OCI-LY7 (cell line): ENCODE measurements at regions not wholly inside any gene's neighbourhood (a gene's known extent, or its start where the extent isn't known, plus 50 kb on each side); places are given as distances from the start of the nearest gene placed in this dataset.

Experiments used
- BruUV-seq: library from RNA; stranded (reverse); fragments of 400-500 nt; replicated peaks from 2 replicates; lab custom pipeline; 2021; lab: Mats Ljungman, UMichigan
- CTCF ChIA-PET: fragments of 300-600 bp; sonication (Branson Sonifier 250); formaldehyde crosslinking; loops from one replicate; lab custom pipeline; 2022; ENCODE audit warnings: antibody characterized with exemption; ENCODE audit not compliant: unreplicated experiment; lab: Charles Lee
- POLR2A ChIA-PET: fragments of 300-600 bp; sonication (Branson Sonifier 250); formaldehyde crosslinking; loops from one replicate; lab custom pipeline; 2022; ENCODE audit warnings: antibody characterized with exemption; lab: Charles Lee
- DNase-seq: peaks from one replicate; pipeline ENCODE4 v3.0.0-alpha.2; 2015; ENCODE audit warnings: low spot score
- H2AFZ ChIP-seq: fragments of 200-600 bp; sonication (generic), shearing (Covaris generic); 2 replicates; pipeline ENCODE4 v1.6.1; 2014; ENCODE audit warnings: mild to moderate bottlenecking, antibody characterized with exemption, low read length, moderate library complexity
- H3K27ac ChIP-seq: fragments of 200-600 bp; sonication (generic); 2 replicates; pipeline ENCODE4 v1.5.1; 2014; ENCODE audit warnings: mixed run types, low read depth, mild to moderate bottlenecking, moderate library complexity, low read length, inconsistent platforms; ENCODE audit not compliant: poor library complexity, severe bottlenecking
- H3K36me3 ChIP-seq: fragments of 200-600 bp; sonication (generic); 2 replicates; pipeline ENCODE4 v1.6.1; 2014; ENCODE audit warnings: mild to moderate bottlenecking, antibody characterized with exemption, low read length, moderate library complexity, mixed read lengths; ENCODE audit not compliant: insufficient read depth
- H3K4me1 ChIP-seq: fragments of 200-600 bp; sonication (generic); 2 replicates; pipeline ENCODE4 v1.5.1; 2014; ENCODE audit warnings: mild to moderate bottlenecking, low read length; ENCODE audit not compliant: insufficient read depth, poor library complexity, severe bottlenecking
- H3K4me2 ChIP-seq: fragments of 200-600 bp; sonication (generic); 2 replicates; pipeline ENCODE4 v1.6.1; 2014; ENCODE audit warnings: mild to moderate bottlenecking, low read length
- H3K4me3 ChIP-seq: fragments of 200-600 bp; sonication (generic); 2 replicates; pipeline ENCODE4 v1.5.1; 2014; ENCODE audit warnings: mild to moderate bottlenecking, low read depth, low read length; ENCODE audit not compliant: poor library complexity, severe bottlenecking
- H3K79me2 ChIP-seq: fragments of 200-600 bp; sonication (generic); 2 replicates; pipeline ENCODE4 v1.6.1; 2016; ENCODE audit warnings: low read depth, mild to moderate bottlenecking, low read length, moderate library complexity, mixed read lengths; ENCODE audit not compliant: insufficient read depth
- H3K9me2 ChIP-seq: fragments of 200-600 bp; sonication (generic); 2 replicates; pipeline ENCODE4 v1.6.1; 2016; ENCODE audit warnings: mild to moderate bottlenecking, low read length, mixed read lengths; ENCODE audit not compliant: insufficient read depth
- H3K9me3 ChIP-seq: fragments of 200-600 bp; sonication (generic); 2 replicates; pipeline ENCODE4 v1.6.1; 2014; ENCODE audit warnings: mild to moderate bottlenecking, mixed run types, low read length, mixed read lengths
- H4K20me1 ChIP-seq: fragments of 200-600 bp; sonication (generic); 2 replicates; pipeline ENCODE4 v1.6.1; 2014; ENCODE audit warnings: mild to moderate bottlenecking, antibody characterized with exemption, low read length, moderate library complexity, mixed read lengths; ENCODE audit not compliant: insufficient read depth
- CTCF ChIP-seq: fragments of 200-600 bp; sonication (generic); conservative IDR thresholded peaks from 2 replicates; pipeline ENCODE4 v1.5.1; 2014; ENCODE audit warnings: mild to moderate bottlenecking, antibody characterized with exemption, low read length, moderate library complexity, mixed read lengths
- EZH2phosphoT487 ChIP-seq: fragments of 200-600 bp; sonication (generic); IDR thresholded peaks from 2 replicates; pipeline ENCODE4 v1.6.1; 2018; ENCODE audit warnings: low read depth, borderline replicate concordance, mild to moderate bottlenecking, mixed run types, antibody characterized with exemption, low read length, moderate library complexity, mixed read lengths
- intact Hi-C: fragments of 100-400 bp; cut with micrococcal nuclease; formaldehyde crosslinking; loops from one replicate; pipeline ENCODE4 v1.10.0; 2022; ENCODE audit not compliant: unreplicated experiment

GRCh38 chr18:55864281-55864680, 276.3 kb upstream of the TCF4 start:
- intact Hi-C loops: no loop called here
- BruUV-seq: no TSS peak
- CTCF ChIA-PET: no interaction called here

GRCh38 chr18:55863876-55864275, 275.9 kb upstream of the TCF4 start:
- intact Hi-C loops: no loop called here
- no peak overlapping the region for H3K4me3 ChIP-seq
- no peak overlapping the region for H3K4me2 ChIP-seq
- no peak overlapping the region for H3K27ac ChIP-seq
- BruUV-seq: no TSS peak
- H3K79me2 ChIP-seq: no peaks in the 10 kb centered on the region
- H4K20me1 ChIP-seq: no peaks in the 10 kb centered on the region
- ChIA-PET POLR2A (no interaction called here), CTCF (no interaction called here)
- H3K36me3 ChIP-seq: no peaks in the 10 kb centered on the region
- H3K9me2 ChIP-seq: no peaks in the 10 kb centered on the region
- no peaks in the 10 kb centered on the region for H3K4me1 ChIP-seq
- H2AFZ ChIP-seq: no peak overlapping the region
- no peaks in the 10 kb centered on the region for H3K9me3 ChIP-seq
- no peak for DNase-seq
- no peak for TF ChIP-seq CTCF
- no peak for TF ChIP-seq EZH2phosphoT487

More at GRCh38 chr18:55864281-55864680, 276.3 kb upstream of the TCF4 start:
- Histone ChIP-seq H3K4me2 (no peak overlapping the region), H3K9me3 (no peaks in the 10 kb centered on the region), H2AFZ (no peak overlapping the region), H3K79me2 (no peaks in the 10 kb centered on the region), H3K4me3 (no peak overlapping the region), H3K27ac (no peak overlapping the region), H3K9me2 (no peaks in the 10 kb centered on the region), H3K36me3 (no peaks in the 10 kb centered on the region), H3K4me1 (no peaks in the 10 kb centered on the region), H4K20me1 (no peaks in the 10 kb centered on the region)
- POLR2A ChIA-PET: no interaction called here
- TF ChIP-seq CTCF (no peak), EZH2phosphoT487 (no peak)
- DNase-seq: no peak

- no peak overlapping the region for H2AFZ ChIP-seq
- no peaks in the 10 kb centered on the region for H3K9me3 ChIP-seq
- no peaks in the 10 kb centered on the region for H3K36me3 ChIP-seq
- no peak overlapping the region for H3K4me3 ChIP-seq
- no peak overlapping the region for H3K27ac ChIP-seq
- H3K79me2 ChIP-seq: no peaks in the 10 kb centered on the region
- CTCF ChIA-PET: no interaction called here
- no peaks in the 10 kb centered on the region for H4K20me1 ChIP-seq
- H3K9me2 ChIP-seq: no peaks in the 10 kb centered on the region
- BruUV-seq: no TSS peak
- TF ChIP-seq EZH2phosphoT487 (no peak), CTCF (no peak)
- POLR2A ChIA-PET: no interaction called here
- no peaks in the 10 kb centered on the region for H3K4me1 ChIP-seq
- no peak for DNase-seq
- intact Hi-C loops: no loop called here
- no peak overlapping the region for H3K4me2 ChIP-seq
These were observed 275.4 kb upstream of the TCF4 start for GRCh38 chr18:55863391-55863706.
